Uterus (tissue), 2 donors: ENCODE measurements at regions not wholly inside any gene's neighbourhood (a gene's known extent, or its start where the extent isn't known, plus 50 kb on each side); places are given as distances from the start of the nearest gene placed in this dataset.

Source experiments
- POLR2A ChIP-seq, 2 donors: fragments of 450-650 bp; IDR thresholded peaks; one replicate each; pipeline ENCODE4 v1.6.1; 2016; ENCODE audit warnings: antibody characterized with exemption in 2 of 2, mild to moderate bottlenecking in 1 of 2, moderate library complexity in 1 of 2
- TF ChIP-seq, protein P1 (sequence below), 4 experiments: fragments of 200-600 bp in 2 of 4; fragments of 450-650 bp in 2 of 4; sonication (generic) in 2 of 4; IDR thresholded peaks; one replicate each; pipeline ENCODE4 v1.5.1; 2016 to 2019; ENCODE audit warnings: antibody characterized with exemption in 4 of 4, mild to moderate bottlenecking in 2 of 4, moderate library complexity in 1 of 4

DNA sequence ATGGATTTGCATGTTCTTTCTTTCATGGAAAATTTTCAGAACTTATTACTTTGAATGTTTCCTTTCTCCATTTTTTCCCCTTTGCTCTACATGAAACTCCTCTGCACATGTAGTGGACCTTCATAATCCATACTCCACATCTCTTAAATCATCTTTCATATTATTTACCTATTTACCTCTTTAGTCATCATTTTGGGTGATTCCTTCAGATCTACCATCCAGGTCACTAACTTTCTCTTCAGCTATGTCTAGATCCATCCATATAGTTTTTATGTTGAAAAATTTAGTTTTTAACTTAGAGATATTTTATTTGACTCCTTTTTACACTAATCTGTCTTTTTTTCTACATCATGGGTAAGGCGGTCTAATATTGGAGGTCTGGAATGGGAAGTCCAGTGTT lies 586.6 kb downstream of the NR2F1-AS1 start:
- TF ChIP-seq, protein P1, sequence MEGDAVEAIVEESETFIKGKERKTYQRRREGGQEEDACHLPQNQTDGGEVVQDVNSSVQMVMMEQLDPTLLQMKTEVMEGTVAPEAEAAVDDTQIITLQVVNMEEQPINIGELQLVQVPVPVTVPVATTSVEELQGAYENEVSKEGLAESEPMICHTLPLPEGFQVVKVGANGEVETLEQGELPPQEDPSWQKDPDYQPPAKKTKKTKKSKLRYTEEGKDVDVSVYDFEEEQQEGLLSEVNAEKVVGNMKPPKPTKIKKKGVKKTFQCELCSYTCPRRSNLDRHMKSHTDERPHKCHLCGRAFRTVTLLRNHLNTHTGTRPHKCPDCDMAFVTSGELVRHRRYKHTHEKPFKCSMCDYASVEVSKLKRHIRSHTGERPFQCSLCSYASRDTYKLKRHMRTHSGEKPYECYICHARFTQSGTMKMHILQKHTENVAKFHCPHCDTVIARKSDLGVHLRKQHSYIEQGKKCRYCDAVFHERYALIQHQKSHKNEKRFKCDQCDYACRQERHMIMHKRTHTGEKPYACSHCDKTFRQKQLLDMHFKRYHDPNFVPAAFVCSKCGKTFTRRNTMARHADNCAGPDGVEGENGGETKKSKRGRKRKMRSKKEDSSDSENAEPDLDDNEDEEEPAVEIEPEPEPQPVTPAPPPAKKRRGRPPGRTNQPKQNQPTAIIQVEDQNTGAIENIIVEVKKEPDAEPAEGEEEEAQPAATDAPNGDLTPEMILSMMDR (IDR thresholded peaks at IDR 0.05) = no peak
- TF ChIP-seq POLR2A (IDR thresholded peaks at IDR 0.05) = no peak
